ENCODE measurements at regions not wholly inside any gene's neighbourhood (a gene's known extent, or its start where the extent isn't known, plus 50 kb on each side); places are given as distances from the start of the nearest gene placed in this dataset.
"Not testable (repeated sequence)": the region's sequence is repeated elsewhere in the genome, so short reads cannot be mapped to it uniquely, and the experiment has no call there.

GRCh38 chr7:125878988-125879387 lies 949.4 kb upstream of the POT1 start:
- intact Hi-C loops (cut with DNase I, micrococcal nuclease) = no loop called here
- ATAC-seq = no peak
- DNase-seq = no peak

- ATAC-seq (no peak), DNase-seq (no peak)
- intact Hi-C loops (cut with DNase I, micrococcal nuclease) = no loop called here
Observed at GRCh38 chr7:125878235-125878956, 948.8 kb upstream of the POT1 start.

GRCh38 chr7:125877246-125877645 lies 947.6 kb upstream of the POT1 start:
- intact Hi-C loops (cut with DNase I, micrococcal nuclease) = no loop called here
- no peak for ATAC-seq
- DNase-seq = no peak

- DNase-seq (no peak), ATAC-seq (no peak)
- intact Hi-C loops (cut with DNase I, micrococcal nuclease) = no loop called here
Observed at GRCh38 chr7:125876431-125876830, 946.8 kb upstream of the POT1 start.

GRCh38 chr7:125871431-125871830 lies 941.8 kb upstream of the POT1 start:
- ATAC-seq = no peak
- DNase-seq = no peak
- intact Hi-C loops (cut with DNase I, micrococcal nuclease) = no loop called here

- ATAC-seq (no peak), DNase-seq (no peak)
- intact Hi-C loops (cut with DNase I, micrococcal nuclease) = no loop called here
Observed at GRCh38 chr7:125857606-125858005, 928.0 kb upstream of the POT1 start.

DNA sequence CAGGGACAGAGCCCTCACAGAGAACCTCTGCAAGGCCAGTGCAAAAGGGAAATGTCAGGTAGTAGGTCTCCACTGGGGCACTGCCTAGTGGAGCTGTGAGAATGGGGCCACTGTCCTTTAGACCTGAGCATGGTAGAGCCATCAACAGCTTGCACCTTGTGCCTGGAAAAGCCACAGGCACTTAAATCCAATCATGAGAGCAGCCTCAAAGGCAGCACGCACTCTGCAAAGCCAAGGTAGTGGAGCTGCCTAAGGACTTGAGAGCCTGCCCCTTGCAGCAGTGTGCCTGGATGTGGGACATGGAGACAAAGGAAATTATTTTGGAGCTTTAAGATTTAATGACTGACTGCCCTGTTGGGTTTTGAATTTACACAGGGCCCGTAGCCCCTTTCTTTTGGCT lies 918.5 kb upstream of the POT1 start:
- ATAC-seq (no peak), DNase-seq (no peak)
- intact Hi-C loops (cut with DNase I, micrococcal nuclease) = no loop called here

GRCh38 chr7:125847692-125848091 lies 918.1 kb upstream of the POT1 start:
- ATAC-seq (no peak), DNase-seq (no peak)
- intact Hi-C loops (cut with DNase I, micrococcal nuclease) = no loop called here

- intact Hi-C loops (cut with DNase I, micrococcal nuclease) = no loop called here
- ATAC-seq = no peak
- no peak for DNase-seq
Observed at GRCh38 chr7:125847055-125847454, 917.4 kb upstream of the POT1 start.

DNA sequence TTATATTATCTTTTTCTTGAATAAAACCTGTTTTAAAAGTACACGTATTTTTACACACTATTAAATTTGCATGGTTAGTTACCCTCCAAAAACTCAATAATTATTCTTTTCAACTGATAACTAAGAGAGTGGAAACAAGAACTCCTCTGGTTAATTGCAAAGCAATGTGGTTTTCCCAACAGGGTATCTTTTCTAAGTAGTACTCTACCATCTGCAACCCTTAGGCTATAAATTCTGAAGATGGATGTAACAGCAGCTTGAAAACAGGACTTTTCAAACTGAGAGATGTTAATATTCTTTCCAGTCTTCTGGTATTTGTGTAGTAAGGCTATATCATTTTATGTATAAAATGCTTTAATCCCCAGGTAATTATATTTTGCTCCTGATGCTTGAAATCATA lies 916.1 kb upstream of the POT1 start:
- DNase-seq (no peak), ATAC-seq (no peak)
- intact Hi-C loops (cut with DNase I, micrococcal nuclease) = no loop called here

- ATAC-seq (no peak), DNase-seq (no peak)
- intact Hi-C loops (cut with DNase I, micrococcal nuclease) = no loop called here
Observed at GRCh38 chr7:125834421-125834820, 904.8 kb upstream of the POT1 start.

- ATAC-seq = no peak
- no peak for DNase-seq
- intact Hi-C loops (cut with DNase I, micrococcal nuclease) = no loop called here
Observed at GRCh38 chr7:125833839-125834238, 904.2 kb upstream of the POT1 start.

DNA sequence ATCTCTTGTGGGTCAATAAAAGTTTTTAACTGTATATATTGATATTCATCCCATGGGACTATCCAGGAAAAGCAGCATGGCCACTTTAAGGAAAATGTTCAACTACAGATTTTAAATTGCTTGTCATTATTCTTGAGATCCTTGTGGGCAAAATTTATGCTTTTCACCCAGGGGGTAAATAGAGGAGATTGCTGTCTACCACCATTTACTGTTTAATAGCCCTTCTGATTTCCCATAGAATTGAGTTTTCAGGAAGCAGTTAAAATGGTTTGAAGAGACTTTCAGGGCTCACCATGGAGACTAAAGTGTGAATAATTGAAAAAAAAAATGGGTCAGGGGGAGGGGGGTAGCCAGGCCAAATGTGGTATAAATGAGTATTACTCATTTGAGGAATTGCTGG lies 901.1 kb upstream of the POT1 start:
- ATAC-seq = no peak
- intact Hi-C loops (cut with DNase I, micrococcal nuclease) = no loop called here

DNA sequence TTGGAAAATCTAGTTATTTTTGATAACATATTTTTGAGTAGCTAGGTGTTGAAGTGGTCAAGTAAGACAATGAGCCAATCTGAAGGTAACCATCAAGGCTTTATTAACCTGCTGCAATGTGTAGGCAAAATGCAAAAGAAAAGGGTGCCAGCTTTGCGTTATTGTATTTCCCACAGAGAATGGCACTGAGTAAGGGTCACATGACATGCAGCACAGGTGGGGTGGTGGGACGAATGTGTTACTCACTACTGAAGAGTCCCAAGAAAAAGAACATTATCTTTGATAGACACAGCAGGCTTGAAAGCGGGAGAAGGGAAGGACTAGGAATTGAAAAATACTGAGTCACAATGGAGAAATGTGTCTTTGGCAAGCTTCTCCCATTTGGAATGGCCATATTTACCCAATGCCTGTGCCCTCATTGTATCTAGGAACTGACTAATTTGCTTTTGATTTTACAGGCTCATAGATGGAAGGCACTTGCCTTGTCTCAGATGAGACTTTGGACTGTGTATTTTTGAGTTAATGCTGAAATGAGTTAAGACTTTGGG lies 898.6 kb upstream of the POT1 start:
- intact Hi-C loops (cut with DNase I, micrococcal nuclease) = no loop called here
- DNase-seq (no peak), ATAC-seq (no peak)

More for the DNA sequence above, 901.1 kb upstream of the POT1 start:
- DNase-seq = no peak

- DNase-seq (no peak), ATAC-seq (no peak)
- intact Hi-C loops (cut with DNase I, micrococcal nuclease) = no loop called here
Observed at GRCh38 chr7:125823538-125823937, 893.9 kb upstream of the POT1 start.

- intact Hi-C loops (cut with DNase I, micrococcal nuclease) = no loop called here
- DNase-seq (no peak), ATAC-seq (no peak)
Observed at GRCh38 chr7:125820495-125820894, 890.9 kb upstream of the POT1 start.

DNA sequence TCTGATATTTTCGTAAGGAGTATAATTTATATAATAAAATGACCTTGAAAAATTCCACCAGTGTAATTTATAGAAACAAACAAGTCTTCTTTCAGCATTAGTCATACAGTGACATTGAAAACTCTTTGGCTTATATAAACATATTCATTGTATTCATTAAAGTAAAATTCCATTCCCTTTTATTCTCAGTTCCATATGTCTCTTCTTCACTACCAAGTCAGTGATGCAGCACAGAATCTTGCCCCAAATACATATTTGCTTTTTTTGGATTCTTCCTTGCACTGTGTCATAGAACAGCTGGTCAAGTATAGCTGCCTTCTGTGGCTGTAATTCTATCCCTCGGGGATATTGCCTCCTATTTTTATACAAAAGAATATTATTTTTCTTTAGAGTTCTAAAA lies 884.5 kb upstream of the POT1 start:
- intact Hi-C loops (cut with DNase I, micrococcal nuclease) = no loop called here
- ATAC-seq (no peak), DNase-seq (no peak)

DNA sequence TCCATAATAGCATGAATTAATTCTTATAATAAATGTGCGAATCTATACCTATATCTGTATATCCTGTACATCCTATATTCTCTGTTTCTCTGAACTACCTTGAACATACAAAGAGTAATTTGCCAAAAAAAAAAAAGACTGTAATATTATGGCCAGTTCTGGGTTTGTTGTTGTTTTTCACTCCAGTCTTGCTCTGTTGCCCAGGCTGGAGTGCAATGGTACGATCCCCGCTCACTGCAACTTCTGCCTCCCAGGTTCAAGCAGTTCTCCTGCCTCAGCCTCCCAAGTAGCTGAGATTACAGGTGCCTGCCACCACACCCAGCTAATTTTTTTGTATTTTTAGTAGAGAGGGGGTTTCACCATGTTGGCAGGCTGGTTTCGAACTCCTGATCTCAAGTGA lies 876.9 kb upstream of the POT1 start:
- ATAC-seq; DNase-seq; intact Hi-C loops (cut with DNase I, micrococcal nuclease): not testable (repeated sequence)

DNA sequence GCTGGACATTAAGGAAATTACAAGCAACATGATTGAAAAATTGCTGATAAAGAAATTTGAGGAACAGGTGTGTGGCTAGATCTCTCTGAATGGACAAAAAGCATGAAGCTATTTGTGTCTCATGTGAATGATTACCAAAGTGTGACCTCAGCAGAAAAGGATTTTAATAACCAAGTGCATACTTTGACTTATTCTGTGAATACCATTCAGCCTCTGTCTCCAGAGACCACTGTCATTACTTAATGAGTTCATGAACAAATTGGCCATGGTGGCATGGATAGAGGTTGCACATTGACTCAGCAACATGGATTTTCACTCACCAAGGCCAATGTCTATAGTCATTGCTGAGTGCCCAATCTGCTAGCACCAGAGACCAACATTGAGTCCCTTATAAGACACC lies 874.6 kb upstream of the POT1 start:
- no peak for DNase-seq
- intact Hi-C loops (cut with DNase I, micrococcal nuclease) = no loop called here
- no peak for ATAC-seq

- intact Hi-C loops (cut with DNase I, micrococcal nuclease) = no loop called here
- ATAC-seq (no peak), DNase-seq (no peak)
Observed at GRCh38 chr7:125780153-125780552, 850.5 kb upstream of the POT1 start.

GRCh38 chr7:125775317-125775716 lies 845.7 kb upstream of the POT1 start:
- ATAC-seq (no peak), DNase-seq (no peak)
- intact Hi-C loops (cut with DNase I, micrococcal nuclease) = no loop called here
